Breast epithelium (tissue), 4 donors: ENCODE measurements at regions not wholly inside any gene's neighbourhood (a gene's known extent, or its start where the extent isn't known, plus 50 kb on each side); places are given as distances from the start of the nearest gene placed in this dataset.
A peak's percentile ranks its signal among the peaks of the same experiment; 100 is the strongest.

ENCODE experiments used
- DNase-seq, 2 donors: peaks; one replicate each; pipeline ENCODE4 v3.0.0-alpha.2; 2019; ENCODE audit warnings: low spot score in 2 of 2
- H3K27ac ChIP-seq, 2 donors: fragments of 200-600 bp; sonication (generic) in 1 of 2; one replicate each; pipeline ENCODE4 v1.5.1; 2016 to 2019; ENCODE audit warnings: mild to moderate bottlenecking in 1 of 2
- H3K27me3 ChIP-seq, 2 donors: fragments of 200-600 bp; sonication (generic) in 1 of 2; one replicate each; pipeline versions ENCODE4 v1.5.1 to v1.6.0; 2017 to 2019; ENCODE audit warnings: control low read depth in 1 of 2, mild to moderate bottlenecking in 1 of 2
- H3K36me3 ChIP-seq: fragments of 200-600 bp; one replicate; pipeline ENCODE4 v1.5.1; 2019
- H3K4me1 ChIP-seq, 2 donors: fragments of 200-600 bp; sonication (generic); one replicate each; pipeline ENCODE4 v1.5.1; 2016 to 2019; ENCODE audit warnings: control low read depth in 1 of 2
- H3K4me3 ChIP-seq, 3 donors: fragments of 200-600 bp; sonication (generic); 1 replicate in 2 of 3; 2 replicates in 1 of 3; pipeline ENCODE4 v1.5.1; 2016 to 2019; ENCODE audit warnings: mild to moderate bottlenecking in 3 of 3, moderate library complexity in 2 of 3
- H3K9me3 ChIP-seq, 2 donors: fragments of 200-600 bp; sonication (generic) in 1 of 2; one replicate each; pipeline ENCODE4 v1.5.1; 2016 to 2019; ENCODE audit warnings: control low read depth in 1 of 2
- POLR2A ChIP-seq: fragments of 450-650 bp; IDR thresholded peaks from one replicate; pipeline ENCODE4 v1.6.1; 2016; ENCODE audit warnings: antibody characterized with exemption, mild to moderate bottlenecking, moderate library complexity
- POLR2AphosphoS5 ChIP-seq, 3 donors: sonication (generic); formaldehyde crosslinking; IDR thresholded peaks; one replicate each; pipeline ENCODE4 v1.6.1; 2017; ENCODE audit warnings: antibody characterized with exemption in 3 of 3
- intact Hi-C: fragments of 100-400 bp; cut with DNase I; formaldehyde crosslinking; loops from one replicate; pipeline ENCODE4 v1.15.1; 2023; ENCODE audit warnings: low total_unique reads
- TF ChIP-seq, protein P1 (sequence below), 3 donors: fragments of 450-650 bp; IDR thresholded peaks; one replicate each; pipeline ENCODE4 v1.5.1; 2016 to 2017; ENCODE audit warnings: antibody characterized with exemption in 3 of 3, mild to moderate bottlenecking in 3 of 3, moderate library complexity in 3 of 3

DNA sequence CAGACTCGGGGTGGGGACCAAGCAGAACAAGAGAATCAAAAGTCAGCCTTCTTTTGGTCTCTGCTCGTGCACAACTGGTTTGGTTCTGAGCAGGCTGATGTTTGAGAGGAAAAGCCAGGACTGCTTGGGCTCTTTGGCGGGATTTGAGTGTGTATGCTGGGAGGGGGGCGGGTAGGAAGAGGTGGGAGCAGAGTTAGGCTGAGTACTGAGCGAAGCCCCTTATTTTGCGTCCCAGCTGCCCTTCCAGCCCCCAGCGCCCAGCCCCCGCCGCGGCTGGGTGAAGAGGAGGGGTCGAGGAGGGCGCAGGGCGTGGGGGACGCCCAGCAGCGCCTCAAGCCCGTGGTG lies 153.5 kb upstream of the GOLIM4 start:
- no peak for DNase-seq
- H3K36me3 ChIP-seq = no peaks in the 10 kb centered on the region
- H3K27me3 ChIP-seq = peaks cover 0 to 45% of the 10 kb centered on the region in 2 donors
- peak overlapping the region; percentile 51 to 76 (median 54) for H3K4me3 ChIP-seq
- H3K27ac ChIP-seq = peak overlapping the region in 1 of 2 donors; percentile 52
- TF ChIP-seq POLR2AphosphoS5 (IDR thresholded peaks at IDR 0.05) (no peak), POLR2A (no peak)
- TF ChIP-seq, protein P1, sequence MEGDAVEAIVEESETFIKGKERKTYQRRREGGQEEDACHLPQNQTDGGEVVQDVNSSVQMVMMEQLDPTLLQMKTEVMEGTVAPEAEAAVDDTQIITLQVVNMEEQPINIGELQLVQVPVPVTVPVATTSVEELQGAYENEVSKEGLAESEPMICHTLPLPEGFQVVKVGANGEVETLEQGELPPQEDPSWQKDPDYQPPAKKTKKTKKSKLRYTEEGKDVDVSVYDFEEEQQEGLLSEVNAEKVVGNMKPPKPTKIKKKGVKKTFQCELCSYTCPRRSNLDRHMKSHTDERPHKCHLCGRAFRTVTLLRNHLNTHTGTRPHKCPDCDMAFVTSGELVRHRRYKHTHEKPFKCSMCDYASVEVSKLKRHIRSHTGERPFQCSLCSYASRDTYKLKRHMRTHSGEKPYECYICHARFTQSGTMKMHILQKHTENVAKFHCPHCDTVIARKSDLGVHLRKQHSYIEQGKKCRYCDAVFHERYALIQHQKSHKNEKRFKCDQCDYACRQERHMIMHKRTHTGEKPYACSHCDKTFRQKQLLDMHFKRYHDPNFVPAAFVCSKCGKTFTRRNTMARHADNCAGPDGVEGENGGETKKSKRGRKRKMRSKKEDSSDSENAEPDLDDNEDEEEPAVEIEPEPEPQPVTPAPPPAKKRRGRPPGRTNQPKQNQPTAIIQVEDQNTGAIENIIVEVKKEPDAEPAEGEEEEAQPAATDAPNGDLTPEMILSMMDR (IDR thresholded peaks at IDR 0.05) = no peak
- H3K4me1 ChIP-seq = peaks cover 0 to 11% of the 10 kb centered on the region in 2 donors
- H3K9me3 ChIP-seq = no peaks in the 10 kb centered on the region
- intact Hi-C loops = no loop called here

- no peak for DNase-seq
- intact Hi-C loops = no loop called here
- no peak overlapping the region for H3K27ac ChIP-seq
- peaks cover 0 to 51% of the 10 kb centered on the region in 2 donors for H3K27me3 ChIP-seq
- H3K4me1 ChIP-seq = peaks cover 0 to 11% of the 10 kb centered on the region in 2 donors
- no peaks in the 10 kb centered on the region for H3K36me3 ChIP-seq
- peak overlapping the region; percentile 51 to 76 (median 54) for H3K4me3 ChIP-seq
- TF ChIP-seq, protein P1 (IDR thresholded peaks at IDR 0.05) = no peak
- no peak for TF ChIP-seq POLR2A
- TF ChIP-seq POLR2AphosphoS5 (IDR thresholded peaks at IDR 0.05) = no peak
- no peaks in the 10 kb centered on the region for H3K9me3 ChIP-seq
These were observed 152.9 kb upstream of the GOLIM4 start for GRCh38 chr3:168248383-168249204.

DNA sequence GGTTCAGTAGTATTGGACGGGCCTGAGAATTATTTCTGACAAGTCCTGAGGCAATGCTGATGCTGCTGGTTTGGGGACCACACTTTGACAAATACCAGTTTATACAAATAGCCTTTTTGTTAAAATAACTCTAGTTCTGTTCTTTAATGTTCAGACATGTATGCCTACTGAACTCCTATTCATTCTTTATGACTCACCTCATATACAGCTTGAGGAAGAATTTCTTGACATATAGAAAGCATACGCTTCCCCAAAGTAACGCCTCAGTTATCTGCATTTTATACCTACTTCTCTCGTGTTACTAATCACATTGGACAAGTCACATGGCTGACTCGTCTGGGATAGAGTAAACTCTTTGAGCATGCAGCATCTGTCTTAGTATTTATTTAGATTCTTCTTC lies 145.4 kb upstream of the GOLIM4 start:
- no peak for TF ChIP-seq POLR2A
- TF ChIP-seq, protein P1 (IDR thresholded peaks at IDR 0.05) = no peak
- TF ChIP-seq POLR2AphosphoS5 (IDR thresholded peaks at IDR 0.05) = no peak
- peaks cover 0 to 35% of the 10 kb centered on the region in 2 donors for H3K27me3 ChIP-seq
- no peak overlapping the region for H3K27ac ChIP-seq
- intact Hi-C loops = no loop called here
- H3K36me3 ChIP-seq = no peaks in the 10 kb centered on the region
- peaks cover 0 to 5% of the 10 kb centered on the region in 2 donors for H3K9me3 ChIP-seq
- H3K4me3 ChIP-seq = no peak overlapping the region
- H3K4me1 ChIP-seq = no peaks in the 10 kb centered on the region
- DNase-seq = no peak

DNA sequence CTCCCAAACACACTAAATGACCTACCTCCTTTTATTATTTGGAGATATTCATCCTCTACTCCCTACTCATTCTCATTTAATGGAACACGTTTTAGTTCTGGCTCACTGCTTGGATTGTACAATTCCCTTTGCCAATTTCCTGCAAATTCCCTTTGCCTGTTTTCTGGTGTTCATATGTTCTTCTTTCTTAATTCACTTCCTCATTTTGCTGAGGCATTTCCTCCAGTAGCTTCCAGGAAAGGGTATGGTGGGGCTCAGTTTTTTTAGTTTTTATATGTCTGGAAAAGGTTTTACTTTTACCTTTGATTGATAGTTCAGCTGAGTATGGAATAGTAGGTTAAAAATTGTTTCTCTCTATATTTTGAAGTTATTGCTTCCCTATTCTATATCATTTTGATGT lies 143.6 kb upstream of the GOLIM4 start:
- intact Hi-C loops = no loop called here
- DNase-seq = no peak
- TF ChIP-seq POLR2A = no peak
- TF ChIP-seq POLR2AphosphoS5 (IDR thresholded peaks at IDR 0.05) = no peak
- TF ChIP-seq, protein P1 (IDR thresholded peaks at IDR 0.05) = no peak

GRCh38 chr3:168233001-168233400 lies 137.3 kb upstream of the GOLIM4 start:
- H3K4me3 ChIP-seq = no peak overlapping the region
- H3K27ac ChIP-seq = no peak overlapping the region
- intact Hi-C loops = no loop called here
- H3K36me3 ChIP-seq = no peaks in the 10 kb centered on the region
- no peak for DNase-seq
- peaks cover 0 to 8% of the 10 kb centered on the region in 2 donors for H3K27me3 ChIP-seq
- H3K9me3 ChIP-seq = no peaks in the 10 kb centered on the region
- H3K4me1 ChIP-seq = no peaks in the 10 kb centered on the region
- TF ChIP-seq POLR2AphosphoS5 (IDR thresholded peaks at IDR 0.05) (no peak), POLR2A (no peak)
- TF ChIP-seq, protein P1 (IDR thresholded peaks at IDR 0.05) = no peak

More for the DNA sequence above, 143.6 kb upstream of the GOLIM4 start:
- H3K27ac ChIP-seq = no peak overlapping the region
- H3K4me3 ChIP-seq = no peak overlapping the region
- H3K27me3 ChIP-seq = peaks cover 0 to 22% of the 10 kb centered on the region in 2 donors
- H3K36me3 ChIP-seq = no peaks in the 10 kb centered on the region
- no peaks in the 10 kb centered on the region for H3K4me1 ChIP-seq
- H3K9me3 ChIP-seq = peaks cover 0 to 5% of the 10 kb centered on the region in 2 donors
